ENCODE measurements at regions not wholly inside any gene's neighbourhood (a gene's known extent, or its start where the extent isn't known, plus 50 kb on each side); places are given as distances from the start of the nearest gene placed in this dataset.
"Not testable (repeated sequence)": the region's sequence is repeated elsewhere in the genome, so short reads cannot be mapped to it uniquely, and the experiment has no call there.

DNA sequence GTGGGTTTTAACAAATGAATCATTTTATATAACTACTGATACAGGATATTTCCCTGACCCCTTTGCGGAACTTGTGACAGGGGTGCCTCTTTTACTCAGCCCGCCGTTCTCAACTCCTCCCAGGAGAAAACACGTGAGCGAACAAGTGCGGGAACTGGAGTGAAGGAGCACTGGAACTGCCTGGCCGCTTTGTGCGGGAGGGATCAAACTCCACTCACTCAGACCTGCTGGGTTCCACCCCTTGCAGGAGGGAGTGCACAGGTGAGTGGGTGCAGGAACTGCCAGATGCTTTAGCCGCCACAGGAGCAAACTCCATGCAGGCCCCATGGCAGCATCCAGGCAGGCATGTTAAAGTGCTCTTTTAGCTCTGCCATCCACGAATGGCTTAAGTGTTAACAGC lies 513.4 kb upstream of the GRM3 start:
- no peak overlapping the region for H3K4me3 ChIP-seq
- intact Hi-C loops (cut with DNase I, micrococcal nuclease) = no loop called here
- DNase-seq = no peak
- TF ChIP-seq, protein P1, sequence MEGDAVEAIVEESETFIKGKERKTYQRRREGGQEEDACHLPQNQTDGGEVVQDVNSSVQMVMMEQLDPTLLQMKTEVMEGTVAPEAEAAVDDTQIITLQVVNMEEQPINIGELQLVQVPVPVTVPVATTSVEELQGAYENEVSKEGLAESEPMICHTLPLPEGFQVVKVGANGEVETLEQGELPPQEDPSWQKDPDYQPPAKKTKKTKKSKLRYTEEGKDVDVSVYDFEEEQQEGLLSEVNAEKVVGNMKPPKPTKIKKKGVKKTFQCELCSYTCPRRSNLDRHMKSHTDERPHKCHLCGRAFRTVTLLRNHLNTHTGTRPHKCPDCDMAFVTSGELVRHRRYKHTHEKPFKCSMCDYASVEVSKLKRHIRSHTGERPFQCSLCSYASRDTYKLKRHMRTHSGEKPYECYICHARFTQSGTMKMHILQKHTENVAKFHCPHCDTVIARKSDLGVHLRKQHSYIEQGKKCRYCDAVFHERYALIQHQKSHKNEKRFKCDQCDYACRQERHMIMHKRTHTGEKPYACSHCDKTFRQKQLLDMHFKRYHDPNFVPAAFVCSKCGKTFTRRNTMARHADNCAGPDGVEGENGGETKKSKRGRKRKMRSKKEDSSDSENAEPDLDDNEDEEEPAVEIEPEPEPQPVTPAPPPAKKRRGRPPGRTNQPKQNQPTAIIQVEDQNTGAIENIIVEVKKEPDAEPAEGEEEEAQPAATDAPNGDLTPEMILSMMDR (IDR thresholded peaks at IDR 0.05) = no peak
- peaks cover 9% of the 10 kb centered on the region for H3K9me3 ChIP-seq
- ATAC-seq = no peak
- H3K4me1 ChIP-seq (ENCODE audit: low read depth) = no peaks in the 10 kb centered on the region
- H3K36me3 ChIP-seq (ENCODE audit: low read depth) = no peaks in the 10 kb centered on the region

DNA sequence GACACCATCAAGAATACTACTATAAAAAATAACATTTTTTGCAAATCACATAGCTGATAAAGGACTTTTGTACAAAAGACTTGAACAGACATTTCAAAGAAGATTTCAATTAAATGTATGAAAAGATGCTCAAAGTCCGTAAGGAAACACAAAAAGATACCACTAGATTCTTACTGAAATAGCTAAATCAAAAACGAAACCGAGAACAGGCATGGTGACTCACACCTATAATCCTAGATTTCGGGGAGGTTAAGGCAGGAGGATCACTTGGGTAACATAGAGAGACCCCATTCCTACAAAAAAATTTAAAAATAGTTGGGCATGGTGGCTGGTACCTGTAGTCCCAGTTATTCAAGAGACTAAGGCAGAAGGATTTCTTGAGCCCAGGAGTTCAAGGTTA lies 520.2 kb upstream of the GRM3 start:
- Histone ChIP-seq H3K9me3 (no peaks in the 10 kb centered on the region), H3K4me3 (no peak overlapping the region), H3K4me1 (ENCODE audit: low read depth) (no peaks in the 10 kb centered on the region), H3K36me3 (ENCODE audit: low read depth) (no peaks in the 10 kb centered on the region)
- DNase-seq (no peak), ATAC-seq (no peak)
- intact Hi-C loops (cut with DNase I, micrococcal nuclease) = no loop called here
- TF ChIP-seq, protein P1 (IDR thresholded peaks at IDR 0.05) = no peak

DNA sequence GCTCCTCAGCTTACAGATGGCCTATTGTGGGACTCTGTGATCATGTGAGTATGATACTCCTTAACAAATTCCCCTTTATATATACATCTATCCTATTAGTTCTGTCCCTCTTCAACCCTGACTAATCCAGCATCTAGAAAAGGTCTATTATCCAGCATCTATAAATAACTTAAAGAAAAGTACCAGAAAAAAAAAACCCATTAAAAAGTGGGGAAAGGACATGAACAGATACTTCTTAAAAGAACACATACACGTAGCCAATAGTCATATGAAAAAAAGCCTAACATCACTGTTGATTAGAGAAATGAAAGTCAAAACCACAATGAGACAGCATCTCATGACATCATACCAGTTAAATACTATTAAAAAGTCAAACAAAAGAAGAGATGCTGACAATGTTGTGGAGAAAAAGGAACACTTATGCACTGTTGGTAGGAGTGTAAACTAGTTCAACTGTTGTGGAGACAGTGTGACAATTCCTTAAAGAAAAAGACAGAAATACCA lies 549.5 kb upstream of the GRM3 start:
- intact Hi-C loops (cut with DNase I, micrococcal nuclease) = no loop called here
- ATAC-seq = no peak
- no peak overlapping the region for H3K4me3 ChIP-seq
- no peaks in the 10 kb centered on the region for H3K4me1 ChIP-seq (ENCODE audit: low read depth)
- H3K9me3 ChIP-seq = peaks cover 17% of the 10 kb centered on the region
- DNase-seq = no peak
- no peaks in the 10 kb centered on the region for H3K36me3 ChIP-seq (ENCODE audit: low read depth)
- TF ChIP-seq, protein P1 (IDR thresholded peaks at IDR 0.05) = no peak

DNA sequence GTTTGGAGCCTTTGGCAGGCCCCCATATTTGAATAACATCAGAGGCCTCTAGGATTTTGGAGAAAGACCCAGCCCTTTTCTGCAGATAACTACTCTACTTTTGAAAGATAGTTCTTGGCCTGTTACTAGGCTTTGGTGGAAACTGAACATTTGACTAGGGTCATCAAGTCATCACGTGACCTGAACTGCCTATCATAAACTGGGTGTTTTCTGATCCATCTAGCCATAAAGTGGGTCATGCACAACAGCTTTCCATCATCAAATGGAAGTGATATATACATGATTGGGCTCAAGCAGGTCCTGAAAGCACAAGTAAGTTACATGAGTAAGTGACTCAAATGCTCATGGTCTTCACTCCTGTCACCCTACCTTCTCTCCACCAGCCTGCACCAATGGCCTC lies 552.3 kb upstream of the GRM3 start:
- no peaks in the 10 kb centered on the region for H3K4me1 ChIP-seq (ENCODE audit: low read depth)
- H3K36me3 ChIP-seq (ENCODE audit: low read depth) = no peaks in the 10 kb centered on the region
- no peak for ATAC-seq
- intact Hi-C loops (cut with DNase I, micrococcal nuclease) = no loop called here
- TF ChIP-seq, protein P1 (IDR thresholded peaks at IDR 0.05) = no peak
- H3K4me3 ChIP-seq = no peak overlapping the region
- peaks cover 17% of the 10 kb centered on the region for H3K9me3 ChIP-seq
- DNase-seq = no peak

DNA sequence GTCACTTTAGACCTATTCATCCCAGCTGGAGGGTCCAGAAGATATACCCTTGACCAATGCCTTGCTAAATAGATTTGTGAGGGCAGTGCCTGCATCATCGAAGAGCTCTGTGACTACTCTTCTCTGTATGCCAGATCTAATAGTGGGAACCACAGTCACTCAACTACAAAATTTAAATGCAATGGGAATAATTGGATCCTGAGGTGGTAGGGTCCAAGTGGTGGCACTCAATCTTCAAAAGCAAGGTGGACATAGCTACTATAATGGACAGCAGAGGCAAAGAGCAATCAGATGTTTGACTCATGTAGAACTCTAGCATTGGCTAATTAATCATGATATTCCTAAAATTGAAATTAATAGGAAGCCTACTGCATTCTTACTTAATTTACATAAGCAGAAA lies 554.3 kb upstream of the GRM3 start:
- H3K9me3 ChIP-seq = peaks cover 17% of the 10 kb centered on the region
- no peaks in the 10 kb centered on the region for H3K4me1 ChIP-seq (ENCODE audit: low read depth)
- DNase-seq (no peak), ATAC-seq (no peak)
- TF ChIP-seq, protein P1 (IDR thresholded peaks at IDR 0.05) = no peak
- no peak overlapping the region for H3K4me3 ChIP-seq
- H3K36me3 ChIP-seq (ENCODE audit: low read depth) = no peaks in the 10 kb centered on the region
- intact Hi-C loops (cut with DNase I, micrococcal nuclease) = no loop called here

DNA sequence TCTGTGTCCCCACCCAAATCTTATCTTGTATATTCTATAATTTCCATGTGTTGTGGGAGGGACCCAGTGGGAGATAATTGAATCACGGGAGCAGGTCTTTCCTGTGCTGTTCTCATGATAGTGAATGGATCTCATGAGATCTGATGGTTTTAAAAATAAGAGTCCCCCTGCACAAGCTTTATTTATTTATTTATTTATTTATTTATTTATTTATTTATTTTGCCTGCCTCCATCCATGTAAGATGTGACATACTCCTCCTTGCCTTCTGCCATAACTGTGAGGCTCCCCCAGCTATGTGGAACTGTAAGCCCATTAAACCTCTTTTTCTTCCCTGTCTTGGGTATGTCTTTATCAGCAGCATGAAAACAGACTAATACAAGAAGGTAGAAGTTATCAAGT lies 579.1 kb upstream of the GRM3 start:
- intact Hi-C loops (cut with DNase I, micrococcal nuclease) = not testable (repeated sequence)

More for the DNA sequence above, 579.1 kb upstream of the GRM3 start:
- H3K9me3 ChIP-seq = peaks cover 25% of the 10 kb centered on the region
- not testable (repeated sequence) for ATAC-seq; H3K36me3 ChIP-seq (ENCODE audit: low read depth); H3K4me3 ChIP-seq; DNase-seq; H3K4me1 ChIP-seq (ENCODE audit: low read depth)
